Stimulated activated CD4-positive, alpha-beta T cell treated with anti-CD3 and anti-CD28 coated beads, Interleukin-12 subunit alpha, Interleukin-12 subunit beta, amount 100 ng/mL, for 4 hours (primary cell): ENCODE measurements at regions not wholly inside any gene's neighbourhood (a gene's known extent, or its start where the extent isn't known, plus 50 kb on each side); places are given as distances from the start of the nearest gene placed in this dataset.
"Not testable (repeated sequence)": the region's sequence is repeated elsewhere in the genome, so short reads cannot be mapped to it uniquely, and the experiment has no call there.

Experiments
- DNase-seq: peaks from one replicate; pipeline ENCODE4 v3.0.0-alpha.2; 2020

GRCh38 chr4:114034189-114034588 is 54.7 kb upstream of the ARSJ start:
- no peak for DNase-seq

GRCh38 chr4:114036426-114036825 is 57.0 kb upstream of the ARSJ start:
- DNase-seq, result no peak

- no peak for DNase-seq
These were observed 57.4 kb upstream of the ARSJ start for GRCh38 chr4:114036864-114037263.

GRCh38 chr4:114037988-114038387 is 58.5 kb upstream of the ARSJ start:
- DNase-seq, result no peak

- DNase-seq, result no peak
These were observed 59.4 kb upstream of the ARSJ start for GRCh38 chr4:114038762-114039387.

- DNase-seq, result no peak
These were observed 61.1 kb upstream of the ARSJ start for GRCh38 chr4:114040319-114041116.

- no peak for DNase-seq
These were observed 61.6 kb upstream of the ARSJ start for GRCh38 chr4:114041117-114041475.

- no peak for DNase-seq
These were observed 63.7 kb upstream of the ARSJ start for GRCh38 chr4:114043116-114043515.

GRCh38 chr4:114044351-114044750 is 64.9 kb upstream of the ARSJ start:
- DNase-seq, result not testable (repeated sequence)

- no peak for DNase-seq
These were observed 66.9 kb upstream of the ARSJ start for GRCh38 chr4:114046331-114046730.

GRCh38 chr4:114048154-114048553 is 68.7 kb upstream of the ARSJ start:
- not testable (repeated sequence) for DNase-seq

GRCh38 chr4:114052227-114052626 is 72.8 kb upstream of the ARSJ start:
- DNase-seq, result no peak

- DNase-seq, result no peak
These were observed 77.2 kb upstream of the ARSJ start for GRCh38 chr4:114056599-114056998.

- DNase-seq, result no peak
These were observed 78.3 kb upstream of the ARSJ start for GRCh38 chr4:114057746-114058145.

- no peak for DNase-seq
These were observed 83.1 kb upstream of the ARSJ start for GRCh38 chr4:114062499-114062898.

- DNase-seq, result no peak
These were observed 93.3 kb upstream of the ARSJ start for GRCh38 chr4:114072781-114073180.

GRCh38 chr4:114076899-114077570 is 97.6 kb upstream of the ARSJ start:
- DNase-seq, result no peak

GRCh38 chr4:114077610-114078009 is 98.2 kb upstream of the ARSJ start:
- DNase-seq, result no peak

- no peak for DNase-seq
These were observed 99.2 kb upstream of the ARSJ start for GRCh38 chr4:114078636-114079035.

GRCh38 chr4:114081783-114082182 is 102.3 kb upstream of the ARSJ start:
- DNase-seq, result no peak

GRCh38 chr4:114082348-114082747 is 102.9 kb upstream of the ARSJ start:
- no peak for DNase-seq

- no peak for DNase-seq
These were observed 106.3 kb upstream of the ARSJ start for GRCh38 chr4:114085611-114086345.

- DNase-seq, result no peak
These were observed 108.3 kb upstream of the ARSJ start for GRCh38 chr4:114087596-114088230.
